ENCODE measurements at regions not wholly inside any gene's neighbourhood (a gene's known extent, or its start where the extent isn't known, plus 50 kb on each side); places are given as distances from the start of the nearest gene placed in this dataset.

GRCh38 chr13:70311191-70311590 lies 202.9 kb upstream of the KLHL1 start:
- Mint-ChIP-seq H3K36me3 (ENCODE audit: insufficient read depth in 1 of 3, low read depth in 3 of 3) (no peaks in the 10 kb centered on the region), H3K4me3 (no peak overlapping the region), H3K27ac (no peak overlapping the region), H3K27me3 (ENCODE audit: low read depth) (no peaks in the 10 kb centered on the region), H3K4me1 (no peaks in the 10 kb centered on the region), H3K9me3 (no peaks in the 10 kb centered on the region)
- Histone ChIP-seq H3K9me3 (ENCODE audit: control insufficient read depth, low read depth, low read length) (no peaks in the 10 kb centered on the region), H2BK120ac (ENCODE audit: low read depth, low read length, poor library complexity, severe bottlenecking) (no peak overlapping the region), H3K79me1 (ENCODE audit: insufficient read depth, low read depth, low read length, poor library complexity, severe bottlenecking) (no peaks in the 10 kb centered on the region), H3K27ac (ENCODE audit: insufficient read length, low read depth, low read length) (no peak overlapping the region), H2BK20ac (ENCODE audit: low read depth, low read length, poor library complexity, severe bottlenecking) (no peak overlapping the region), H3K4me1 (ENCODE audit: insufficient read depth, low read length) (no peaks in the 10 kb centered on the region), H3K14ac (ENCODE audit: insufficient read depth, low read length) (no peak overlapping the region), H4K5ac (ENCODE audit: insufficient read length, low read depth, low read length) (no peak overlapping the region), H3K27me3 (ENCODE audit: insufficient read depth, low read length) (no peaks in the 10 kb centered on the region), H4K91ac (ENCODE audit: insufficient read length, low read depth, low read length) (no peak overlapping the region), H3K23me2 (ENCODE audit: insufficient read length, low read depth, low read length, poor library complexity, severe bottlenecking) (no peaks in the 10 kb centered on the region), H3K23ac (ENCODE audit: insufficient read length, low read depth, low read length) (no peak overlapping the region), H2BK15ac (ENCODE audit: low read depth, low read length) (no peak overlapping the region), H3K56ac (ENCODE audit: insufficient read length, low read depth, low read length) (no peak overlapping the region), H3K4me2 (ENCODE audit: insufficient read depth, insufficient read length, low read length) (no peak overlapping the region), H4K8ac (replicated peaks; ENCODE audit: insufficient read length, low read depth, low read length) (no peak overlapping the region), H4K20me1 (ENCODE audit: control insufficient read depth, insufficient read depth, insufficient read length) (no peaks in the 10 kb centered on the region), H2AFZ (ENCODE audit: low read length) (no peak overlapping the region), H3K4ac (ENCODE audit: low read depth, low read length) (no peak overlapping the region), H3K79me2 (ENCODE audit: insufficient read depth, low read length) (no peaks in the 10 kb centered on the region), H3K18ac (ENCODE audit: insufficient read length, low read depth, low read length) (no peak overlapping the region), H2BK5ac (ENCODE audit: insufficient read length, low read length) (no peak overlapping the region), H3T11ph (ENCODE audit: low read length) (no peak overlapping the region), H3K9ac (ENCODE audit: extremely low read depth, insufficient read length, low read length) (no peak overlapping the region), H2AK5ac (ENCODE audit: insufficient read length, low read length) (no peak overlapping the region), H2BK12ac (ENCODE audit: insufficient read length, low read depth, low read length) (no peak overlapping the region)
- WGBS (ENCODE audit: extremely low coverage, insufficient read length, low lambda C conversion rate): no CpG with 5 or more reads among the region's 2 CpGs
- TF ChIP-seq CTCF (conservative IDR thresholded peaks at IDR 0.05): no peak
- no peak for DNase-seq
